ENCODE measurements at regions not wholly inside any gene's neighbourhood (a gene's known extent, or its start where the extent isn't known, plus 50 kb on each side); places are given as distances from the start of the nearest gene placed in this dataset.

- TF ChIP-seq POLR2A (IDR thresholded peaks at IDR 0.05; ENCODE audit: low read depth, low read length) (no peak), SMC3 (IDR thresholded peaks at IDR 0.05; ENCODE audit: low read depth, low read length) (no peak), MXI1 (IDR thresholded peaks at IDR 0.05; ENCODE audit: borderline replicate concordance, low read depth, low read length) (no peak), CEBPB (IDR thresholded peaks at IDR 0.05; ENCODE audit: low read depth, low read length) (no peak)
- TF ChIP-seq, protein P1, sequence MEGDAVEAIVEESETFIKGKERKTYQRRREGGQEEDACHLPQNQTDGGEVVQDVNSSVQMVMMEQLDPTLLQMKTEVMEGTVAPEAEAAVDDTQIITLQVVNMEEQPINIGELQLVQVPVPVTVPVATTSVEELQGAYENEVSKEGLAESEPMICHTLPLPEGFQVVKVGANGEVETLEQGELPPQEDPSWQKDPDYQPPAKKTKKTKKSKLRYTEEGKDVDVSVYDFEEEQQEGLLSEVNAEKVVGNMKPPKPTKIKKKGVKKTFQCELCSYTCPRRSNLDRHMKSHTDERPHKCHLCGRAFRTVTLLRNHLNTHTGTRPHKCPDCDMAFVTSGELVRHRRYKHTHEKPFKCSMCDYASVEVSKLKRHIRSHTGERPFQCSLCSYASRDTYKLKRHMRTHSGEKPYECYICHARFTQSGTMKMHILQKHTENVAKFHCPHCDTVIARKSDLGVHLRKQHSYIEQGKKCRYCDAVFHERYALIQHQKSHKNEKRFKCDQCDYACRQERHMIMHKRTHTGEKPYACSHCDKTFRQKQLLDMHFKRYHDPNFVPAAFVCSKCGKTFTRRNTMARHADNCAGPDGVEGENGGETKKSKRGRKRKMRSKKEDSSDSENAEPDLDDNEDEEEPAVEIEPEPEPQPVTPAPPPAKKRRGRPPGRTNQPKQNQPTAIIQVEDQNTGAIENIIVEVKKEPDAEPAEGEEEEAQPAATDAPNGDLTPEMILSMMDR (conservative IDR thresholded peaks at IDR 0.05; ENCODE audit: low read depth, low read length), result no peak
Measured at GRCh38 chr2:111687911-111688310, 196.1 kb downstream of the ANAPC1 start.
